ENCODE measurements at regions not wholly inside any gene's neighbourhood (a gene's known extent, or its start where the extent isn't known, plus 50 kb on each side); places are given as distances from the start of the nearest gene placed in this dataset.

DNA sequence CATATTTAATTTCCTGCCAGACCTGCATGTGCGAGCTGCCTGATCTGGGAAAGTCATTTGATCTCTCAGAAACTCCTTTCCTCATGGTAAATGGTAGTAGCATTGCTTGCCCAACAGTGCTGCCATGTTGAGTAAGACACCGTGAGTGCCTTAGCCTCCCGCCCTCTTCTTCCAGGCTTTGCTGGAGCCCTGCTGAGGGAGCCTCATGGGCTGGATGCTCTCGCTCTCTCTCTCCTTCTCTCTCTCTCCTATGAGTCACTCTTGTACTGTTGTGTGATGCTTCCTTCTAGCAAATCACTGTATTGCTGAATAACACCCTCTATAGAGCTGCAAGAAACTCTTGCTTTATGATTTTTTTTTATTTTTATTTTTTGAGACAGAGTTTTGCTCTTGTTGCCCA lies 365.5 kb downstream of the UQCRFS1 start:
- H3K4me1 ChIP-seq (ENCODE audit: insufficient read depth), result no peaks in the 10 kb centered on the region
- no peak for DNase-seq
- WGBS, 3 donors, result 65 to 74% (median 68%) methylated on average over 4 of the region's 4 CpGs
- TF ChIP-seq EP300 (IDR thresholded peaks at IDR 0.05) (no peak), POLR2A (IDR thresholded peaks at IDR 0.05) (no peak)
- TF ChIP-seq, protein P1, sequence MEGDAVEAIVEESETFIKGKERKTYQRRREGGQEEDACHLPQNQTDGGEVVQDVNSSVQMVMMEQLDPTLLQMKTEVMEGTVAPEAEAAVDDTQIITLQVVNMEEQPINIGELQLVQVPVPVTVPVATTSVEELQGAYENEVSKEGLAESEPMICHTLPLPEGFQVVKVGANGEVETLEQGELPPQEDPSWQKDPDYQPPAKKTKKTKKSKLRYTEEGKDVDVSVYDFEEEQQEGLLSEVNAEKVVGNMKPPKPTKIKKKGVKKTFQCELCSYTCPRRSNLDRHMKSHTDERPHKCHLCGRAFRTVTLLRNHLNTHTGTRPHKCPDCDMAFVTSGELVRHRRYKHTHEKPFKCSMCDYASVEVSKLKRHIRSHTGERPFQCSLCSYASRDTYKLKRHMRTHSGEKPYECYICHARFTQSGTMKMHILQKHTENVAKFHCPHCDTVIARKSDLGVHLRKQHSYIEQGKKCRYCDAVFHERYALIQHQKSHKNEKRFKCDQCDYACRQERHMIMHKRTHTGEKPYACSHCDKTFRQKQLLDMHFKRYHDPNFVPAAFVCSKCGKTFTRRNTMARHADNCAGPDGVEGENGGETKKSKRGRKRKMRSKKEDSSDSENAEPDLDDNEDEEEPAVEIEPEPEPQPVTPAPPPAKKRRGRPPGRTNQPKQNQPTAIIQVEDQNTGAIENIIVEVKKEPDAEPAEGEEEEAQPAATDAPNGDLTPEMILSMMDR (IDR thresholded peaks at IDR 0.05), result no peak
- H3K4me3 ChIP-seq, result no peak overlapping the region
- intact Hi-C loops (cut with DNase I), result loop anchor here in 1 of 4 donors (1.0 kb wide), 1 partner anchor 25 kb away; no protein-coding TSS in a partner anchor
- no peaks in the 10 kb centered on the region for H3K27me3 ChIP-seq
- H3K36me3 ChIP-seq, result no peaks in the 10 kb centered on the region
- H3K9me3 ChIP-seq, result no peaks in the 10 kb centered on the region
- H3K27ac ChIP-seq, result no peak overlapping the region

DNA sequence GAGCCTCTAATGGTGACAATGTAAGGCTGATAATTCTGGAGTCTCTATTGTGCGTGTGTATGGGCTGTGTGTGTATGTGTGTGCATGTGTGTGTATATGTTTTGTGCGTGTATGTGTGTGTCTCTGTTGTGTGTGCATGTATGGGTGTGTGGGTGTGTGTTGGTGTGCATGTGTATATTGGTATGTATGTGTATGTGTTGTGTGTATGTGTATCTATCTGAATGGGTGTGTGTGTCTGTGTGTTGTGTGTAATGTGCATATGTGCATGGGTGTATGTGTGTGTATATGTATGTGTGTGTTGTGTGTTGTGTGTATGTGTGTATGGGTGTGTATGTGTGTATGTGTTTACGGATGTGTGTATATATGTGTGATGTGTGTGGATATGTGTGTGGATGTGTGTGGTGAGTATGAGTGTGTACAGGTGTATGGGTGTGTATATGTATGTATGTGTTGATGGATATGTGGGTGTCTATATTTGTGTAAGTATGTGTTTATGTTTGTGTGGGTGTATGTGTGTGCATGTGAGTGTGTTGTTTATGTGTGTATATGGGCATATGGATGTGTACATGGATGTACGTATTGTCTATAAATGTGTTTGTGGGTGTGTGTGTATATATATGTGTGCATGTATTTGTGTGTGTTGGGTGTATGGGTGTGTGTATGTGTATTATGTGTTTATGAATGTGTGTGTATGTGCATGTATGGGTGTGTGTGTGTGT lies 366.7 kb downstream of the UQCRFS1 start:
- no peak for DNase-seq
- H3K36me3 ChIP-seq, result no peaks in the 10 kb centered on the region
- H3K9me3 ChIP-seq, result no peaks in the 10 kb centered on the region
- no peaks in the 10 kb centered on the region for H3K27me3 ChIP-seq
- no peak overlapping the region for H3K4me3 ChIP-seq
- intact Hi-C loops (cut with DNase I), result no loop called here
- TF ChIP-seq POLR2A (IDR thresholded peaks at IDR 0.05) (no peak), EP300 (IDR thresholded peaks at IDR 0.05) (no peak)
- TF ChIP-seq, protein P1 (IDR thresholded peaks at IDR 0.05), result no peak
- no peak overlapping the region for H3K27ac ChIP-seq
- H3K4me1 ChIP-seq (ENCODE audit: insufficient read depth), result no peaks in the 10 kb centered on the region
- WGBS, 3 donors, result 90 to 98% (median 94%) methylated on average over 4 of the region's 4 CpGs

DNA sequence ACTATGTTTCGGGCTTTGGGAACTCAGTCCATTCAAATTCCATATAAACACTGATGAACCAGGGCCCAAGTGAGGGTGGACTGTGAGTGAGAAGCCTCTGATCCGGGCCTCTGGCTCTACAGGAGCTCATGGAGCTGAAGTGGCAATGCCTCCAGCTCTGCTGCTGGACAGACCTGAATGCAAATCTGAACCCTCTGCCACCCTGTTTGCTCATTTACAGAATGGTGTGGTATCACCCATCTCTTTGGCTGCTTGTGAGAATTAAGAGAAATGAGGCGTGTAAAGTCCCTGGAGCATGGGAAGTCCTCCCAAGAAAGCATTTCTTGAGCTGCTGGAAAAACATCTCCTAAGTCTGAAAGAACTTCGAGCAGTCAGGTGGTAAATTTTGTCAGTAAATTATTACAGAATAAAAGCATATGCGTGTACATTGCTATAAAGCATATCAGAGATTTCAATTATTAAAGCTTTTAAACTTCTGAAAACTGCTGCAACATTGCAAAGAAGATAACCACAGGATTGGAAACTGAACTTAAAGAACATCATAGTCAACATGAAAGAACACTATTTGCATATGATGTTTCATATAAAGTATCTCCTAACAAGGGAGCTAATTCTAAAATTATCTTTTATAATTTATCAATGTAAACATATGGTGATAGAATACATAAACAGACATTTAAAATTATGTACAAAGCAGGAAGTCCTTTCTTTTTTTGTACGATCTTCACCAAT lies 369.0 kb downstream of the UQCRFS1 start:
- H3K4me3 ChIP-seq, result no peak overlapping the region
- H3K9me3 ChIP-seq, result no peaks in the 10 kb centered on the region
- no peak overlapping the region for H3K27ac ChIP-seq
- intact Hi-C loops (cut with DNase I), result no loop called here
- no peaks in the 10 kb centered on the region for H3K36me3 ChIP-seq
- 69 to 78% (median 71%) methylated on average over 6 of the region's 6 CpGs for WGBS, 3 donors
- no peaks in the 10 kb centered on the region for H3K27me3 ChIP-seq
- DNase-seq, result no peak
- H3K4me1 ChIP-seq (ENCODE audit: insufficient read depth), result no peaks in the 10 kb centered on the region
- TF ChIP-seq, protein P1 (IDR thresholded peaks at IDR 0.05), result no peak
- TF ChIP-seq POLR2A (IDR thresholded peaks at IDR 0.05), result no peak
- no peak for TF ChIP-seq EP300 (IDR thresholded peaks at IDR 0.05)

DNA sequence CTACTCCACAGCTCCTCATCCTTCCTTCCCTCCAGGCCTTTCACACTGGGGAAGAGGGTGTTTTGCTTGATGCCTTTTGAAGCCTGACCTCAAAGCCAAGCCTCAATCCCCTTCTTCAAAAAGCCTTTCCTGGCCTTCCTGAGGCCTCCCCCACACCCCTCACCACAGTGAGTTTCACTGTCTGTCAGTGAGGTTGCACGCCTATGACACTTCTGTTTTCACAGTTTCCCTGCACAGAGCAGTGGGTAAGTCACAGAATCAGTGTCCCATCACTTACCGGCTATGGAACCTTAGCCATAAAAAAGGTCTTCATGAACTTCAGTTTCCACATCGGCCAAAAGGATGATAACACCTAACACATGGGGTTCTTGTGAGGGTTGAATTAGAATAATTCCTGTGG lies 371.4 kb downstream of the UQCRFS1 start:
- Histone ChIP-seq H3K4me1 (ENCODE audit: insufficient read depth) (no peaks in the 10 kb centered on the region), H3K4me3 (no peak overlapping the region), H3K36me3 (no peaks in the 10 kb centered on the region), H3K27me3 (no peaks in the 10 kb centered on the region), H3K9me3 (no peaks in the 10 kb centered on the region), H3K27ac (no peak overlapping the region)
- intact Hi-C loops (cut with DNase I), result no loop called here
- TF ChIP-seq EP300 (IDR thresholded peaks at IDR 0.05) (no peak), POLR2A (IDR thresholded peaks at IDR 0.05) (no peak)
- no peak for DNase-seq
- 87 to 97% (median 88%) methylated on average over 3 of the region's 3 CpGs for WGBS, 3 donors

DNA sequence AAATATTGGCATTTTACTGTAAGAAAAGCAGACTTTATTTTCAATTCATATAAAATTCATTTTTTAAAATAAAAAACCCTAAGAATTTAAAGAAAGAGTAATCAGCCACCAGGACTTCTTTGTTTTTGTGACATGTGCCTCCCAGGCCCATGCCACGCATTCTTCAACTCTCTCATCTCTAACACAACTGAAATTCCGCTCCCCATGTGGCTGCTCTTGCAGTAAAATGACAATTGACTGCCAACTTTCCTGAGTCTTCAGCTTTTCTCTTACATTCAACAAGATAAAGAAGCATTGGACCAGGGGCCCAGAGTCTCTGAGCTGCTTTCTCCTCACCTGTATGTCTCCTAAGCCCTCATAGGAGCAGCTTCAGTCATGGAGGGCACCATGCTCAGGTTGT lies 372.1 kb downstream of the UQCRFS1 start:
- H3K4me3 ChIP-seq, result no peak overlapping the region
- H3K4me1 ChIP-seq (ENCODE audit: insufficient read depth), result no peaks in the 10 kb centered on the region
- H3K27ac ChIP-seq, result no peak overlapping the region
- intact Hi-C loops (cut with DNase I), result no loop called here
- H3K27me3 ChIP-seq, result no peaks in the 10 kb centered on the region
- no peaks in the 10 kb centered on the region for H3K36me3 ChIP-seq
- WGBS, 3 donors, result 88 to 94% (median 91%) methylated on average over 2 of the region's 2 CpGs
- H3K9me3 ChIP-seq, result no peaks in the 10 kb centered on the region
- TF ChIP-seq, protein P1 (IDR thresholded peaks at IDR 0.05), result no peak
- no peak for TF ChIP-seq POLR2A (IDR thresholded peaks at IDR 0.05)
- no peak for TF ChIP-seq EP300 (IDR thresholded peaks at IDR 0.05)
- no peak for DNase-seq
